GM19351 (cell line): ENCODE measurements at regions not wholly inside any gene's neighbourhood (a gene's known extent, or its start where the extent isn't known, plus 50 kb on each side); places are given as distances from the start of the nearest gene placed in this dataset.
"Not testable (repeated sequence)": the region's sequence is repeated elsewhere in the genome, so short reads cannot be mapped to it uniquely, and the experiment has no call there.

ENCODE experiments used
- ATAC-seq: cut with Tn5 transposase; IDR thresholded peaks from one replicate; pipeline ENCODE4 v1.9.1; 2021; ENCODE audit warnings: mild to moderate bottlenecking, moderate library complexity; ENCODE audit not compliant: unreplicated experiment

GRCh38 chr4:3926271-3926670 lies 160.1 kb downstream of the ADRA2C start:
- not testable (repeated sequence) for ATAC-seq

- ATAC-seq = not testable (repeated sequence)
These were observed 161.0 kb downstream of the ADRA2C start for GRCh38 chr4:3926969-3927755.

DNA sequence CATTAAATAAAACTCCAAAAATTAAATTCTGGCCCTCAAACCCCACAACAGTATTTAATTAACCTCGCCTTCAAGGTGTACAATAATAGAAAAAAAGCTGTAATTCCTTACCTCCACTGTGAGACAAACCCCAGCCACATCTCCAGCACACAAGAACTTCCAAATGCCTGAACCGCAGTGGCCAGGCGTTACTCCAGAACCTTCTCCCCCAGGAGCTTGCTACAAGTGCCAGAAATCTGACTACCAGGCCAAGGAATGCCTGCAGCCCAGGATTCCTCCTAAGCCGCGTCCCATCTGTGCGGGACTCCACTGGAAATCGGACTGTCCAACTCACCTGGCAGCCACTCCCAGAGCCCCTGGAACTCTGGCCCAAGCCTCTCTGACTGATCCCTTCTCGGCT lies 163.2 kb downstream of the ADRA2C start:
- ATAC-seq = not testable (repeated sequence)

DNA sequence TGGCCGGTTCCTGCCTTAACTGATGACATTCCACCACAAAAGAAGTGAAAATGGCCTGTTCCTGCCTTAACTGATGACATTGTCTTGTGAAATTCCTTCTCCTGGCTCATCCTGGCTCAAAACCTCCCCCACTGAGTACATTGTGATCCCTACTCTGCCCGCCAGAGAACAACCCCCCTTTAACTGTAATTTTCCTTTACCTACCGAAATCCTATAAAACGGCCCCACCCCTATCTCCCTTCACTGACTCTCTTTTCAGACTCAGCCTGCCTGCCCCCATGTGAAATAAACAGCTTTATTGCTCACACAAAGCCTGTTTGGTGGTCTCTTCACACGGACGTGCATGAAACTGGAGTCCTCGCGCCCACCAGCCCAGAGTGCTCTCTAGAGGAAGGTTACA lies 166.5 kb downstream of the ADRA2C start:
- not testable (repeated sequence) for ATAC-seq

GRCh38 chr4:3935406-3935805 lies 169.2 kb downstream of the ADRA2C start:
- not testable (repeated sequence) for ATAC-seq

GRCh38 chr4:3936184-3936583 lies 170.0 kb downstream of the ADRA2C start:
- no peak for ATAC-seq

GRCh38 chr4:3937849-3938562 lies 171.8 kb downstream of the ADRA2C start:
- ATAC-seq = not testable (repeated sequence)

DNA sequence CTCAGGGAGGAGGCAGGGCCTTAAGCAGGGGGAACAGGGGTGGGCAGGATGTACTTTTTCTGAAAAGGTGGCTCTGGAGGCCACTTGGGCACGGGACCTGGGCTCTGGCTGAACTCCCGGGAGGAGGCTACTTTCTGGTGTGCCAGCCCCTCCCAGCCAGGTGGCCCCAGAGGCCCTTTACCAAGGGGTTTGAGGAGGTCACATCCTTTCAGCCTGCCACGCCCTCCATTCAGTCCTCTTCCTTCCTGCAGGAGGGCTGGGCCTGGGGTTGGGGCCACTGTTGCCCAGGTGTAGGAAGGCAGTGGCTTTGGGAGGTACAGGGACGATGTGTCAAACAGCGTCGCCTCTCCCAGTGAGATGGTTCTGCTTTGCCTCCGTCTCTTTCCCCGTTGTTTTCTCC lies 172.5 kb downstream of the ADRA2C start:
- not testable (repeated sequence) for ATAC-seq

GRCh38 chr4:3939954-3940591 lies 173.9 kb downstream of the ADRA2C start:
- ATAC-seq = not testable (repeated sequence)

DNA sequence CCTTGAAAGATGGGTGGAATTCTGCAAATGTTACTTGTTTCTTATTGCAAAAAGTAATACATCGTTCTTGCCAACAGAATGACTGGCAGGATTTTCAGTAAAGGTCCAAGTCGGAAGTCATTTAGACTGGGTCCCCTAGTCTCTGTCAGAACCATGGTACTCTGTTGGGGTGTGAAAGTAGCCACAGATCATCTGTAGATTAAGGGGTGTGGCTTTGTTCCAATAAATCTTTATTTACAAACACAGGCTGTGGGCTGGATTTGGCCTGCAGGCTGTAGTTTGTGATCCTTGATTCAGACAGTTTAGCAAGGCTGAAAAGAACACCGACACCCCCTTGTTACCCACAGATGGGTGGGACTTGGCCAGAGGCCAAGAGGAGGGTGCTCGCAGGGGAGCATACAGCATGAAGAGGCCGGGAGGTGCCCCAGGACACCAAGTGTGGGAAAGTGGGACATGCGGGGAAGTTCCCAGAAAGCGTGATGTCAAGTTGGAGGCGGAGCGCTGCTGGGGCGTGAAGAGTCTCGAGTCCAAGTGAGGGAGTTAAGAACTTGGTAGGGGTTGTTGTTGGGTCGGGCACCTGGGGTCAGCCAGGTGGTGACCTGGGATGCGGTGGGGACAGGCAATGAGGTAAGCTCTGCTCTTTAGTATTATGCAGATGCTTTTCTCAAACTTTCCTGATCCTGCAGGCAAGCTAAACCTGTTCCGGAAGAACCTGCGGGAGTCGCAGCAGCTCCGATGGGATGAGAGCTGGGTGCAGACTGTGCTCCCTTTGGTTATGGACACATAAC lies 175.7 kb downstream of the ADRA2C start:
- not testable (repeated sequence) for ATAC-seq

GRCh38 chr4:3942569-3942971 lies 176.4 kb downstream of the ADRA2C start:
- not testable (repeated sequence) for ATAC-seq

- ATAC-seq = not testable (repeated sequence)
These were observed 176.9 kb downstream of the ADRA2C start for GRCh38 chr4:3943051-3943450.

- ATAC-seq = no peak
These were observed 179.5 kb downstream of the ADRA2C start for GRCh38 chr4:3945511-3946290.

DNA sequence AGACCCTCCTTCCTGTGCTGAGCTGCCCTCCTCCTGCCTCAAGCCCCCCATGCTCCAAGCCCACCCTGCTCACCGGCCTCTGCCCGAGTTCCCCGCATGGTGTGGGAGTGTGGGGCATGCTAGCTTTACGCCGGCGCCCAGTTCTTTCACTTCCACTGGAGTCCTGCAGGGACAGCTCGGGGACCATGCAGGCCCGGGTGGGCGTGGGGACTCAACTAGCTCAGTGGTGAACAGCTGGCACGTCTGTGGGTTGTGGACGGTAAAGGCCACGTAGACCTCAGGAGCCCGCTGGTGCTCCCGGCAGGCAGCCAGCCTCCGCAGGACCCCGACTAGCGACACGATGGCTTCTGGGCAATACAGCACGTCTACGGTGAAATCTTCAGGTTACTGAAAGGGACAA lies 180.4 kb downstream of the ADRA2C start:
- not testable (repeated sequence) for ATAC-seq

- ATAC-seq = not testable (repeated sequence)
These were observed 181.6 kb downstream of the ADRA2C start for GRCh38 chr4:3947761-3948160.

DNA sequence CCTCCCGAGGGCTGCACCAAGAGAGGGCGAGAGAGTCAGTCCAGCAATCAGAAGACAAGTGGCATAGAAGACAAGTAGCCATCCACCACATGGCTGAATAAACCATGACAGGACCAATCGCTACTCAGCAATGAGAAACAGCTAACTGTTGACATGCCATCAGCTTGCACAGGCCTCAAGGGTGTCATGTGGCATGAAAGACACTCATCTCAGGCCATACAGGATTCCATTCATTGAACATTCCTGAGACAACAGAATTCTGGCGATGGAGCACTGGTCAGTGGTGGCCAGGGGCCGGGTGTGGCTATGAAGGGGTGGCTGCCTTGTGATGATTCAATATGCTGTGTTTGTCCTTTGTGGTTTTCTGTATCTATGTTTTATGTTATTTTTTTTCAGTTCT lies 182.0 kb downstream of the ADRA2C start:
- not testable (repeated sequence) for ATAC-seq

DNA sequence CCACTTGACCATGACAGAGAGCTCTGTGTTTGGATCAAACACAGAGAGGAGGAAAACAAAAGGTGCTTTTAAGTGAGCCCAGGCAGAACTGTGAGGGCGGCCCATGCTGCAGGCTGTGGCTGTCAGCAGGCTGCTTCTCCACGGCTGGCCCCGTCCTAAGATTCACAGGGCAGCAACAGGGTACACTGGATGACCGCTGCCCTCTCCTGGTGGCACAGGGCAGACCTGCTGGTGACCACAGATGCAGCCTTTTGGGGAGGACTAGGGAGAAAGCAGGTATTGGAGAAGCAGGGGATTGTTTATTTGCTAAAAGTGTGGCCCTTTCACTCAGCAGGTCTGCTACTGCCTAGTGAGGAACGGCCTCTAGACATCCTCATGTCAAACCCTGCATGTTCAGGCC lies 183.7 kb downstream of the ADRA2C start:
- not testable (repeated sequence) for ATAC-seq

DNA sequence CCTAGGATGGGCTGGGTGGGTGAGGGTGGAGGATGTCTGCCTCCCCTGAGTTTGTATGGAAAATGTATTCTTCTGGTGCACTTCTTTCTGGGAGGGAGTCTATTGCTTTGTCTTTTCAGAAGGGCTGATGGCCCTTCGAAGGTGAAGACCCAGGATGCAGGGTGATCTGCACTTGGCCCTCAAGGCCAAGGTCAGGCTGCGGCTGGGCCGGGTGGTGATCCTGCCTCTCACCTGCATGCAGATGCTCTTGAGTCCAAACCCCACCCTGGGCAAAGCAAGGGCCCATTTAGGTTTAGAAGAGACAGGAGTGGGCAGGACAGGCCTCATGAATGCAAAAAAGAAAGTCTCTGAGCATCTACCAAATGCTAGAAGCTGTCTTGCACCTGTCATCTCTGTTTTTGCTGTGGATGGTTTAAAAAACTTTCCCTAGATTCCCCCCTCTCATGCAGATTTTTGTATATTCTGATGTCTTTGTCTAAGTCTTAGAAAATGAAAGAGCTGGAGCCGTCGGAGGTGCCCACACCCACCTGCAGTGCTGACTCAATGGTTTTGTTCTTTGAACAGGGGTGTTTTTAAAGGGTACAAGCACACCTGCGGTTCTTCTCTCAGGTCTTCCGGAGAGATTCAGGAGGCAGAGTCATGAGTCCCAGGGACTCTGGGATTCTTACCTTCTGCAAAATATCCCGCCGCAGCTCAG lies 186.4 kb downstream of the ADRA2C start:
- ATAC-seq = not testable (repeated sequence)

- not testable (repeated sequence) for ATAC-seq
These were observed 186.9 kb downstream of the ADRA2C start for GRCh38 chr4:3953140-3953489.
